Nephron progenitor cell (in vitro differentiated cells): ENCODE measurements at regions not wholly inside any gene's neighbourhood (a gene's known extent, or its start where the extent isn't known, plus 50 kb on each side); places are given as distances from the start of the nearest gene placed in this dataset.

ENCODE experiments used
- DNase-seq: peaks from one replicate; pipeline ENCODE4 v3.0.0; 2021
- H3K27ac Mint-ChIP-seq: 2 replicates; pipeline ENCODE4 v1.8.0; 2021; ENCODE audit warnings: mild to moderate bottlenecking, moderate library complexity, mixed read lengths
- H3K27me3 Mint-ChIP-seq: 2 replicates; pipeline ENCODE4 v1.8.0; 2021; ENCODE audit warnings: mild to moderate bottlenecking, low read depth, mixed read lengths; ENCODE audit not compliant: poor library complexity
- H3K36me3 Mint-ChIP-seq: 2 replicates; pipeline ENCODE4 v1.8.0; 2021; ENCODE audit warnings: low read depth, mixed read lengths
- H3K4me1 Mint-ChIP-seq: 2 replicates; pipeline ENCODE4 v1.8.0; 2021; ENCODE audit warnings: mixed read lengths
- H3K4me3 Mint-ChIP-seq: 2 replicates; pipeline ENCODE4 v1.8.0; 2021; ENCODE audit warnings: mild to moderate bottlenecking, moderate library complexity, mixed read lengths
- H3K9me3 Mint-ChIP-seq: 2 replicates; pipeline ENCODE4 v1.8.0; 2021; ENCODE audit warnings: mild to moderate bottlenecking, moderate library complexity, mixed read lengths
- CTCF ChIP-seq: fragments of 200-600 bp; sonication (generic); IDR thresholded peaks from 2 replicates; pipeline ENCODE4 v1.5.0; 2021; ENCODE audit warnings: antibody characterized with exemption

DNA sequence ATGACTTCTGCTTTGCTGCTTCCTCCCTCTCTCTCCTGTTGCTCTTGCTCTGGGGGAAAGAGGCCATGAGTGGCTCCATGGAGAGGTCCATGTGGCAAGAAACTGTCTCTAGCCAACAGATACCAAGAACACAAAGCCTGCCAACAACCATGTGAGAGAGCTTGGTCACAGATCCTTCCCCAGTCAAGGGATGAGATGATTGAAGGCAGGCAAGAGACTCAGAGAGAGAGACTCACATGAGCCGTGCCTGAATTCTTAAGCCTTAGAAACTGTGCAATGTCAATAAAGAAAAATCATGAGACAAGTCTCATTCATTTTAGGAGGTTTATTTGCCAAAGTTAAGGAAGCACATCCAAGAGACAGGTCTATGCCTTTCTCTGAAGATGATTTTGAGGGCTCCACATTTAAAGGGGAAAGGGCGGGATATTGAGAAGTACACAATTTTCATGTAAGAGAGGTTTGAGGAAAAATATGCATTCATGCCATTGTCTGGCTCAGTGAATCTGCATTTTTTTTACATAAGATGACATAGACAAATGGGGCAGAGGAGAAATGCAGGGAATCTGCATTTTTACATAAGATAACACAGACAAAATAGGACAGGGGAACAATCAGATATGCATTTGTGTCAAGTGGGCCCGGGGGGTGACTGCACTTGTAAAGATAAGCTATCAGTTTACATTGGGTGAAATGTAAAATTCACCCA lies 59.5 kb upstream of the SUCLG2 start:
- no peak overlapping the region for H3K4me3 Mint-ChIP-seq
- no peak for DNase-seq
- H3K36me3 Mint-ChIP-seq: no peaks in the 10 kb centered on the region
- H3K9me3 Mint-ChIP-seq: no peaks in the 10 kb centered on the region
- no peak for TF ChIP-seq CTCF
- H3K27me3 Mint-ChIP-seq: peaks cover 3% of the 10 kb centered on the region
- H3K4me1 Mint-ChIP-seq: no peaks in the 10 kb centered on the region
- no peak overlapping the region for H3K27ac Mint-ChIP-seq

DNA sequence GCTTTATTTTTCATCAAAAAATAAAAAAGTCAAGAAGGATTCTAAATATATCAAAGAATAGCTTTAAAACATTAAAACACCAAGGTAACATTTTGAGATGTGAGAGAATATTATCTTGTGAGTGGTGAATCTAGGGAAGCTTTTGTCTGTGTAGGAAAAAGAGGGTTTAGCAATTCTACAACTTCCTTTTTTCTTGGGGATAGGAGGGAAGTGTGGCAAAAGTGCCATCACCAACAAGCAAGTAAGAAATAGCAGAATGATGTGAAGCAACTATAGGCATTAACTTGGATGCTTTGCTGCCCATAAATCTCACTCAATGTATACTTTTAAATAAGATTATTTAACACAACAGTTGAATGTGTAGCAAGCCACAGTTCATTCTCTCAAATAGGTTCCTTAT lies 57.8 kb upstream of the SUCLG2 start:
- TF ChIP-seq CTCF: no peak
- H3K27ac Mint-ChIP-seq: no peak overlapping the region
- no peaks in the 10 kb centered on the region for H3K36me3 Mint-ChIP-seq
- peaks cover 3% of the 10 kb centered on the region for H3K27me3 Mint-ChIP-seq
- H3K4me1 Mint-ChIP-seq: peaks cover under 1% of the 10 kb centered on the region
- no peak for DNase-seq
- H3K9me3 Mint-ChIP-seq: no peaks in the 10 kb centered on the region
- H3K4me3 Mint-ChIP-seq: no peak overlapping the region

- no peak for TF ChIP-seq CTCF
- peaks cover 3% of the 10 kb centered on the region for H3K27me3 Mint-ChIP-seq
- H3K36me3 Mint-ChIP-seq: no peaks in the 10 kb centered on the region
- H3K27ac Mint-ChIP-seq: no peak overlapping the region
- H3K4me1 Mint-ChIP-seq: peaks cover 8% of the 10 kb centered on the region
- no peak overlapping the region for H3K4me3 Mint-ChIP-seq
- DNase-seq: no peak
- H3K9me3 Mint-ChIP-seq: no peaks in the 10 kb centered on the region
Measured at GRCh38 chr3:67710396-67710795, 56.0 kb upstream of the SUCLG2 start.

- Mint-ChIP-seq H3K27me3 (no peaks in the 10 kb centered on the region), H3K36me3 (no peaks in the 10 kb centered on the region), H3K27ac (no peak overlapping the region), H3K4me3 (no peak overlapping the region), H3K4me1 (peaks cover 8% of the 10 kb centered on the region), H3K9me3 (no peaks in the 10 kb centered on the region)
- TF ChIP-seq CTCF: no peak
- no peak for DNase-seq
Measured at GRCh38 chr3:67706934-67707333, 52.5 kb upstream of the SUCLG2 start.

GRCh38 chr3:67704322-67704721 lies 49.9 kb upstream of the SUCLG2 start:
- no peak for DNase-seq
- no peak overlapping the region for H3K4me3 Mint-ChIP-seq
- H3K9me3 Mint-ChIP-seq: no peaks in the 10 kb centered on the region
- TF ChIP-seq CTCF: no peak
- no peak overlapping the region for H3K27ac Mint-ChIP-seq
- H3K27me3 Mint-ChIP-seq: no peaks in the 10 kb centered on the region
- peaks cover 8% of the 10 kb centered on the region for H3K4me1 Mint-ChIP-seq
- no peaks in the 10 kb centered on the region for H3K36me3 Mint-ChIP-seq
